ENCODE measurements at regions not wholly inside any gene's neighbourhood (a gene's known extent, or its start where the extent isn't known, plus 50 kb on each side); places are given as distances from the start of the nearest gene placed in this dataset.

GRCh38 chr4:158074851-158075250 is 98.0 kb downstream of the GASK1B start:
- no peak overlapping the region for H3K4me2 ChIP-seq
- H2AFZ ChIP-seq (ENCODE audit: low read depth), result no peak overlapping the region

GRCh38 chr4:158071931-158072330 is 100.9 kb downstream of the GASK1B start:
- Histone ChIP-seq H3K4me2 (no peak overlapping the region), H3K79me2 (ENCODE audit: insufficient read depth, low read depth) (no peaks in the 10 kb centered on the region), H3K4me1 (ENCODE audit: low read depth, poor library complexity, severe bottlenecking) (no peaks in the 10 kb centered on the region), H3K36me3 (ENCODE audit: insufficient read depth) (no peaks in the 10 kb centered on the region), H4K20me1 (ENCODE audit: insufficient read depth) (no peaks in the 10 kb centered on the region), H3K27ac (no peak overlapping the region), H3K4me3 (IDR thresholded peaks at IDR 0.05; ENCODE audit: insufficient read depth, low read depth, low read length) (no peak overlapping the region), H3K27me3 (ENCODE audit: insufficient read depth, low read depth) (no peaks in the 10 kb centered on the region), H2AFZ (ENCODE audit: low read depth) (no peak overlapping the region), H3K9ac (no peak overlapping the region)
- TF ChIP-seq CTCF (conservative IDR thresholded peaks at IDR 0.05; ENCODE audit: low read depth, low read length), result no peak

More at GRCh38 chr4:158074851-158075250, 98.0 kb downstream of the GASK1B start:
- H3K27me3 ChIP-seq (ENCODE audit: insufficient read depth, low read depth), result no peaks in the 10 kb centered on the region
- H3K79me2 ChIP-seq (ENCODE audit: insufficient read depth, low read depth), result no peaks in the 10 kb centered on the region
- H3K9ac ChIP-seq, result no peak overlapping the region
- H3K4me1 ChIP-seq (ENCODE audit: low read depth, poor library complexity, severe bottlenecking), result no peaks in the 10 kb centered on the region
- no peak for TF ChIP-seq CTCF (conservative IDR thresholded peaks at IDR 0.05; ENCODE audit: low read depth, low read length)
- H3K27ac ChIP-seq, result no peak overlapping the region
- H3K36me3 ChIP-seq (ENCODE audit: insufficient read depth), result no peaks in the 10 kb centered on the region
- no peaks in the 10 kb centered on the region for H4K20me1 ChIP-seq (ENCODE audit: insufficient read depth)
- H3K4me3 ChIP-seq (IDR thresholded peaks at IDR 0.05; ENCODE audit: insufficient read depth, low read depth, low read length), result no peak overlapping the region

GRCh38 chr4:158068068-158068467 is 104.8 kb downstream of the GASK1B start:
- Histone ChIP-seq H3K4me3 (IDR thresholded peaks at IDR 0.05; ENCODE audit: insufficient read depth, low read depth, low read length) (no peak overlapping the region), H3K36me3 (ENCODE audit: insufficient read depth) (no peaks in the 10 kb centered on the region), H2AFZ (ENCODE audit: low read depth) (no peak overlapping the region), H3K27ac (no peak overlapping the region), H3K27me3 (ENCODE audit: insufficient read depth, low read depth) (no peaks in the 10 kb centered on the region), H3K9ac (no peak overlapping the region), H4K20me1 (ENCODE audit: insufficient read depth) (no peaks in the 10 kb centered on the region), H3K4me2 (no peak overlapping the region), H3K79me2 (ENCODE audit: insufficient read depth, low read depth) (no peaks in the 10 kb centered on the region), H3K4me1 (ENCODE audit: low read depth, poor library complexity, severe bottlenecking) (no peaks in the 10 kb centered on the region)
- TF ChIP-seq CTCF (conservative IDR thresholded peaks at IDR 0.05; ENCODE audit: low read depth, low read length), result no peak

GRCh38 chr4:158067646-158068045 is 105.2 kb downstream of the GASK1B start:
- no peaks in the 10 kb centered on the region for H3K4me1 ChIP-seq (ENCODE audit: low read depth, poor library complexity, severe bottlenecking)
- H3K4me3 ChIP-seq (IDR thresholded peaks at IDR 0.05; ENCODE audit: insufficient read depth, low read depth, low read length), result no peak overlapping the region
- no peaks in the 10 kb centered on the region for H3K79me2 ChIP-seq (ENCODE audit: insufficient read depth, low read depth)
- no peak overlapping the region for H2AFZ ChIP-seq (ENCODE audit: low read depth)
- H3K36me3 ChIP-seq (ENCODE audit: insufficient read depth), result no peaks in the 10 kb centered on the region
- no peak overlapping the region for H3K9ac ChIP-seq
- no peak overlapping the region for H3K4me2 ChIP-seq
- no peak overlapping the region for H3K27ac ChIP-seq
- H3K27me3 ChIP-seq (ENCODE audit: insufficient read depth, low read depth), result no peaks in the 10 kb centered on the region
- no peak for TF ChIP-seq CTCF (conservative IDR thresholded peaks at IDR 0.05; ENCODE audit: low read depth, low read length)
- no peaks in the 10 kb centered on the region for H4K20me1 ChIP-seq (ENCODE audit: insufficient read depth)
